Endothelial cell of umbilical vein (primary cell): ENCODE measurements at regions not wholly inside any gene's neighbourhood (a gene's known extent, or its start where the extent isn't known, plus 50 kb on each side); places are given as distances from the start of the nearest gene placed in this dataset.
A peak's percentile ranks its signal among the peaks of the same experiment; 100 is the strongest.

ENCODE experiments used
- BruUV-seq: library from RNA; stranded (reverse); fragments of 400-500 nt; replicated peaks from 2 replicates; lab custom pipeline; 2021; lab: Mats Ljungman, UMichigan
- CTCF ChIA-PET: fragments of 300-600, 350-600 bp; sonication (Branson Sonifier 250); formaldehyde crosslinking; loops from one replicate; lab custom pipeline; 2021; ENCODE audit warnings: antibody characterized with exemption, inconsistent platforms; lab: Charles Lee
- POLR2A ChIA-PET: fragments of 300-600, 350-600 bp; sonication (Branson Sonifier 250); formaldehyde crosslinking; loops from one replicate; lab custom pipeline; 2021; ENCODE audit warnings: antibody characterized with exemption, inconsistent platforms; lab: Charles Lee
- DNase-seq: peaks from one replicate; pipeline ENCODE4 v3.0.0-alpha.2; 2011; ENCODE audit warnings: low read depth, low spot score
- FAIRE-seq: peaks from 2 replicates; lab custom pipeline; 2011; peaks lifted over from hg19 to GRCh38; lab: Jason Lieb, UNC
- H2AFZ ChIP-seq: 2 replicates; pipeline ENCODE4 v1.6.0; 2012; ENCODE audit warnings: low read depth, low read length, control low read depth, inconsistent platforms
- H3K27ac ChIP-seq: 2 replicates; pipeline ENCODE4 v1.5.1; 2011; ENCODE audit warnings: low read depth, mild to moderate bottlenecking, control low read depth, low read length, moderate library complexity; ENCODE audit not compliant: insufficient read depth
- H3K27me3 ChIP-seq, 2 experiments: 2 replicates each; pipeline versions ENCODE4 v1.6.0 to v1.6.1; 2011; ENCODE audit warnings: low read length in 2 of 2, mixed read lengths in 1 of 2; ENCODE audit not compliant: control insufficient read depth in 2 of 2, insufficient read depth in 2 of 2
- H3K36me3 ChIP-seq, 2 experiments: 2 replicates in 1 of 2; 3 replicates in 1 of 2; pipeline ENCODE4 v1.5.1; 2011; ENCODE audit warnings: low read length in 2 of 2, mild to moderate bottlenecking in 1 of 2, moderate library complexity in 1 of 2; ENCODE audit not compliant: control insufficient read depth in 2 of 2, insufficient read depth in 2 of 2; ENCODE audit errors: extremely low read depth in 1 of 2
- H3K4me1 ChIP-seq: 3 replicates; pipeline ENCODE4 v1.5.1; 2011; ENCODE audit warnings: mild to moderate bottlenecking, low read length; ENCODE audit not compliant: control insufficient read depth, insufficient read depth; ENCODE audit errors: extremely low read depth
- H3K4me2 ChIP-seq: 2 replicates; pipeline ENCODE4 v1.6.1; 2011; ENCODE audit warnings: low read length, control low read depth, mixed read lengths; ENCODE audit not compliant: insufficient read depth
- H3K4me3 ChIP-seq, 3 experiments: fragments of 200-600 bp in 1 of 3; sonication (generic), shearing (Covaris generic) in 1 of 3; replicated peaks in 1 of 3; 2 replicates each; pipeline ENCODE4 v1.5.1; 2011 to 2016; ENCODE audit warnings: control low read depth in 3 of 3, low read length in 3 of 3, mild to moderate bottlenecking in 2 of 3, inconsistent platforms in 1 of 3, low read depth in 1 of 3, moderate library complexity in 1 of 3; ENCODE audit not compliant: insufficient read depth in 1 of 3
- H3K79me2 ChIP-seq: 2 replicates; pipeline ENCODE4 v1.6.0; 2012; ENCODE audit warnings: low read length, inconsistent platforms; ENCODE audit not compliant: control insufficient read depth, insufficient read depth
- H3K9ac ChIP-seq: replicated peaks from 2 replicates; pipeline ENCODE3; 2011; ENCODE audit warnings: low read length, control low read depth; ENCODE audit not compliant: insufficient read depth; ENCODE audit errors: extremely low read depth
- H3K9me1 ChIP-seq: replicated peaks from 3 replicates; pipeline ENCODE4 v1.6.0; 2011; ENCODE audit warnings: mild to moderate bottlenecking, low read length; ENCODE audit not compliant: control insufficient read depth, insufficient read depth; ENCODE audit errors: extremely low read depth
- H3K9me3 ChIP-seq: replicated peaks from 2 replicates; pipeline ENCODE4 v1.5.1; 2012; ENCODE audit warnings: low read length, inconsistent platforms; ENCODE audit not compliant: control insufficient read depth, insufficient read depth
- H4K20me1 ChIP-seq: replicated peaks from 2 replicates; pipeline ENCODE3; 2011; ENCODE audit warnings: mild to moderate bottlenecking, low read length; ENCODE audit not compliant: control insufficient read depth, insufficient read depth; ENCODE audit errors: extremely low read depth
- EZH2 ChIP-seq: IDR thresholded peaks from 2 replicates; pipeline ENCODE4 v1.6.1; 2012; ENCODE audit warnings: borderline replicate concordance, low read depth, mild to moderate bottlenecking, moderate library complexity, low read length, inconsistent platforms; ENCODE audit not compliant: severe bottlenecking
- FOS ChIP-seq: IDR thresholded peaks from 2 replicates; pipeline ENCODE4 v1.6.1; 2011; ENCODE audit warnings: mild to moderate bottlenecking, low read length, moderate library complexity, borderline replicate concordance; ENCODE audit not compliant: insufficient read depth
- GATA2 ChIP-seq: IDR thresholded peaks from 2 replicates; pipeline ENCODE4 v1.7.0; 2011; ENCODE audit warnings: low read depth, mild to moderate bottlenecking, moderate library complexity, mixed read lengths, low read length; ENCODE audit not compliant: insufficient read length, insufficient read depth
- JUN ChIP-seq: IDR thresholded peaks from 2 replicates; pipeline ENCODE4 v1.6.1; 2011; ENCODE audit warnings: borderline replicate concordance, low read depth; ENCODE audit not compliant: insufficient read length, insufficient read depth
- MYC ChIP-seq: IDR thresholded peaks from one replicate; pipeline ENCODE4 v1.6.1; 2011; ENCODE audit warnings: mild to moderate bottlenecking, low read depth, low read length
- POLR2A ChIP-seq: IDR thresholded peaks from 2 replicates; pipeline ENCODE4 v1.6.1; 2012; ENCODE audit warnings: low read depth, mild to moderate bottlenecking, control low read depth, low read length
- POLR2AphosphoS5 ChIP-seq: IDR thresholded peaks from 2 replicates; pipeline ENCODE4 v1.6.1; 2012; ENCODE audit warnings: low read depth, mild to moderate bottlenecking, control low read depth, low read length, moderate library complexity; ENCODE audit not compliant: insufficient read depth
- dilution Hi-C: fragments of 300-500 bp; cut with MboI; formaldehyde crosslinking; loops from one replicate; pipeline ENCODE4 v1.15.0; 2019; ENCODE audit warnings: low sequenced_read_pairs; ENCODE audit not compliant: extremely low pct_ligation_motif_present
- intact Hi-C: fragments of 100-400 bp; cut with micrococcal nuclease; formaldehyde crosslinking; loops from one replicate; pipeline ENCODE4 v1.10.0; 2022
- TF ChIP-seq, protein P1 (sequence below): IDR thresholded peaks from 2 replicates; pipeline ENCODE4 v1.6.1; 2011; ENCODE audit not compliant: insufficient read depth, insufficient read length
- TF ChIP-seq, protein P2 (sequence below), 2 donors: IDR thresholded peaks; 1 replicate in 1 of 2; 2 replicates in 1 of 2; pipeline ENCODE4 v1.5.1; 2011; ENCODE audit warnings: low read length in 2 of 2, mild to moderate bottlenecking in 2 of 2, moderate library complexity in 2 of 2, control low read depth in 1 of 2, inconsistent platforms in 1 of 2, low read depth in 1 of 2; ENCODE audit not compliant: insufficient read depth in 1 of 2; ENCODE audit errors: extremely low read depth in 1 of 2

DNA sequence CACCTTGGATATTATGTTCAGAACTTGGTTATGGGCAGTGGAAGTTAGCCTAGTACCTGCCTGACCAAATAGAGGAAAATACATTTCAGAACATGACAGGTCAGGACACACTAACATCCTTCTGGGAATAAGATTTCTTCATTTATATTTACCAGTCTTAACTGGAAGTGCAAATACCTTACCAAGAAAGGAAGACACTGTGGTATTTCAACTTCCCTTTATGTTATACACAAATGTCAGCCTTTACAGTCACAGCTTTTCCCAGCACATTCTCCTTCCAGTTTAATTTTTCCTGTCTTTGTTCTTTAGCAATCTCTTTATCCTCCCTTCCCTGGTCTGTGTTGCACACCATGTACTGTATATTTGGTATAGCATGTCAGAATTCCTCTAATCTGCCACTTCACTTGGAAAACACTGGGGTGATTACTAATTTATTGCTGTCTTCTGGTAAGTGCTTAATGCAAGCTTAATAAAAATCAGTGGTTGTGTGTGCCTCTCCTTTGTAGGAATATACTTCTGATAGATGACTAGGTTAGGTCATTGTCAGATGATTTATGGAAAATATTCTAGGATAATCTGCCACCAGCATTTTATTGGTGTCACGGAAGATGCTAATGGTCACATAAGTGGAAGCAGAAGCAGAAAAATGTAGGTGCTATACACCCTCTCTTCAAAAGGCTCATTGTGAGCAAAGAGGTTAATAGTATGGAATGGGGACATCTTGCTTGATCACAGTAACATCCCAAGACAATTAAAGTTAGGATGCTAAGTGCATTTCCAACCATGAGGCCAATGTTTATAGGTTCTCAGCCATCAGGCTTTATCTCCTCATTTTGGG lies 124.3 kb upstream of the STARD13 start:
- H3K9me3 ChIP-seq = no peaks in the 10 kb centered on the region
- no peak overlapping the region for H3K27ac ChIP-seq
- no peaks in the 10 kb centered on the region for H3K4me1 ChIP-seq
- BruUV-seq = no TSS peak
- H4K20me1 ChIP-seq = no peaks in the 10 kb centered on the region
- no peak overlapping the region for H3K4me2 ChIP-seq
- no peak overlapping the region for H3K9ac ChIP-seq
- H3K4me3 ChIP-seq = no peak overlapping the region
- no peaks in the 10 kb centered on the region for H3K27me3 ChIP-seq
- ChIA-PET POLR2A (no interaction called here), CTCF (interaction anchor here (1.2 kb wide), 1 partner anchor 43 kb away, joined by 3 read pairs; no protein-coding TSS in a partner anchor)
- dilution Hi-C loops = no loop called here
- FAIRE-seq (no peak), DNase-seq (peak; percentile 37)
- no peak overlapping the region for H2AFZ ChIP-seq
- no peaks in the 10 kb centered on the region for H3K9me1 ChIP-seq
- H3K79me2 ChIP-seq = no peaks in the 10 kb centered on the region
- intact Hi-C loops = no loop called here
- no peak for TF ChIP-seq POLR2AphosphoS5
- no peak for TF ChIP-seq FOS
- TF ChIP-seq GATA2 = no peak
- TF ChIP-seq, protein P1, sequence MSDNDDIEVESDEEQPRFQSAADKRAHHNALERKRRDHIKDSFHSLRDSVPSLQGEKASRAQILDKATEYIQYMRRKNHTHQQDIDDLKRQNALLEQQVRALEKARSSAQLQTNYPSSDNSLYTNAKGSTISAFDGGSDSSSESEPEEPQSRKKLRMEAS = no peak
- TF ChIP-seq, protein P2, sequence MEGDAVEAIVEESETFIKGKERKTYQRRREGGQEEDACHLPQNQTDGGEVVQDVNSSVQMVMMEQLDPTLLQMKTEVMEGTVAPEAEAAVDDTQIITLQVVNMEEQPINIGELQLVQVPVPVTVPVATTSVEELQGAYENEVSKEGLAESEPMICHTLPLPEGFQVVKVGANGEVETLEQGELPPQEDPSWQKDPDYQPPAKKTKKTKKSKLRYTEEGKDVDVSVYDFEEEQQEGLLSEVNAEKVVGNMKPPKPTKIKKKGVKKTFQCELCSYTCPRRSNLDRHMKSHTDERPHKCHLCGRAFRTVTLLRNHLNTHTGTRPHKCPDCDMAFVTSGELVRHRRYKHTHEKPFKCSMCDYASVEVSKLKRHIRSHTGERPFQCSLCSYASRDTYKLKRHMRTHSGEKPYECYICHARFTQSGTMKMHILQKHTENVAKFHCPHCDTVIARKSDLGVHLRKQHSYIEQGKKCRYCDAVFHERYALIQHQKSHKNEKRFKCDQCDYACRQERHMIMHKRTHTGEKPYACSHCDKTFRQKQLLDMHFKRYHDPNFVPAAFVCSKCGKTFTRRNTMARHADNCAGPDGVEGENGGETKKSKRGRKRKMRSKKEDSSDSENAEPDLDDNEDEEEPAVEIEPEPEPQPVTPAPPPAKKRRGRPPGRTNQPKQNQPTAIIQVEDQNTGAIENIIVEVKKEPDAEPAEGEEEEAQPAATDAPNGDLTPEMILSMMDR (IDR thresholded peaks at IDR 0.05; ENCODE audit: extremely low read depth in 1 of 2, insufficient read depth in 1 of 2, low read depth in 1 of 2, low read length in 2 of 2) = no peak
- no peak for TF ChIP-seq MYC
- TF ChIP-seq JUN = no peak
- no peak for TF ChIP-seq POLR2A
- no peak for TF ChIP-seq EZH2
- H3K36me3 ChIP-seq = no peaks in the 10 kb centered on the region
